ENCODE measurements at regions not wholly inside any gene's neighbourhood (a gene's known extent, or its start where the extent isn't known, plus 50 kb on each side); places are given as distances from the start of the nearest gene placed in this dataset.

DNA sequence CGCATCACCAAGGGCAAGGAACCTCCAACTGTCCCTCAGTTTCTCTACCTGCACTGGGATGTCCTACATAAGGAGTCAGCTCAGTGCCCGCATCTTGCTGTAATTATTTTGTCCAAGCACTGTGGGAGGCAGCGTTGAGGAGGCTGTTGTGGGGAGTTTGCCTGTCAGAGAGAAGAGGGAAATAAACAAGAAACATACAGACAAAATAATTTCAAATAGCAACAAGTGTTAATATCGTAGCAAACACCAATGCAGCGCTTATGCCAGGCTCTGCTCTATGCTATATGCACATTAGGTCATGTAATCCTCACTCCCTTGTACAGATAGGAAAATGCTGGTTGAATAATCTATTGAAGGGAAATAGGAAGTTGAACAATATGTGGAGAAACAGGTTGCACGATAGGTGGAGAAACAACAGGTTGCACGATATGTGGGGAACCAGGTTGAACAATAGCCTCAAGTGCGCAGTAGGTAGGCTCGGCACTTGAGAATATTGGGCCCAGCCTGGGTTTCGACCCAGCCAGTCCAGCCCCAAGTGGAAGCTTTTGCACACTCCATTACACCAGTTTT is 91.2 kb upstream of the SIRPA start:
- Histone ChIP-seq H3K27me3 (ENCODE audit: control insufficient read depth, insufficient read depth, low read length, poor library complexity, severe bottlenecking) (peaks cover 20% of the 10 kb centered on the region), H3K27ac (ENCODE audit: low read depth, low read length) (no peak overlapping the region), H3K9me3 (ENCODE audit: control insufficient read depth, low read length) (no peaks in the 10 kb centered on the region), H3K9ac (ENCODE audit: extremely low read depth, low read length, poor library complexity, severe bottlenecking) (peak overlapping the region; percentile 46), H3K36me3 (ENCODE audit: control insufficient read depth, insufficient read depth, low read length) (no peaks in the 10 kb centered on the region), H3K4me3 (ENCODE audit: low read length) (peak overlapping the region; percentile 80), H3K4me1 (ENCODE audit: control insufficient read depth, insufficient read depth, low read length) (no peaks in the 10 kb centered on the region)
- WGBS, 2 experiments (ENCODE audit: insufficient coverage in 1 of 2, insufficient read length in 1 of 2) = 74 to 84% methylated on average over 7 to 10 of the region's 10 CpGs
- peaks cover 22% of the 10 kb centered on the region for H3K27me3 Mint-ChIP-seq (ENCODE audit: insufficient read depth)
- H3K4me3 Mint-ChIP-seq = peak overlapping the region; percentile 50
- TF ChIP-seq, protein P1, sequence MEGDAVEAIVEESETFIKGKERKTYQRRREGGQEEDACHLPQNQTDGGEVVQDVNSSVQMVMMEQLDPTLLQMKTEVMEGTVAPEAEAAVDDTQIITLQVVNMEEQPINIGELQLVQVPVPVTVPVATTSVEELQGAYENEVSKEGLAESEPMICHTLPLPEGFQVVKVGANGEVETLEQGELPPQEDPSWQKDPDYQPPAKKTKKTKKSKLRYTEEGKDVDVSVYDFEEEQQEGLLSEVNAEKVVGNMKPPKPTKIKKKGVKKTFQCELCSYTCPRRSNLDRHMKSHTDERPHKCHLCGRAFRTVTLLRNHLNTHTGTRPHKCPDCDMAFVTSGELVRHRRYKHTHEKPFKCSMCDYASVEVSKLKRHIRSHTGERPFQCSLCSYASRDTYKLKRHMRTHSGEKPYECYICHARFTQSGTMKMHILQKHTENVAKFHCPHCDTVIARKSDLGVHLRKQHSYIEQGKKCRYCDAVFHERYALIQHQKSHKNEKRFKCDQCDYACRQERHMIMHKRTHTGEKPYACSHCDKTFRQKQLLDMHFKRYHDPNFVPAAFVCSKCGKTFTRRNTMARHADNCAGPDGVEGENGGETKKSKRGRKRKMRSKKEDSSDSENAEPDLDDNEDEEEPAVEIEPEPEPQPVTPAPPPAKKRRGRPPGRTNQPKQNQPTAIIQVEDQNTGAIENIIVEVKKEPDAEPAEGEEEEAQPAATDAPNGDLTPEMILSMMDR (conservative IDR thresholded peaks at IDR 0.05) = no peak
- no peak overlapping the region for H3K27ac Mint-ChIP-seq
- H3K9me3 Mint-ChIP-seq = no peaks in the 10 kb centered on the region
- no peaks in the 10 kb centered on the region for H3K36me3 Mint-ChIP-seq (ENCODE audit: low read depth)
- no peaks in the 10 kb centered on the region for H3K4me1 Mint-ChIP-seq
- no peak for DNase-seq

DNA sequence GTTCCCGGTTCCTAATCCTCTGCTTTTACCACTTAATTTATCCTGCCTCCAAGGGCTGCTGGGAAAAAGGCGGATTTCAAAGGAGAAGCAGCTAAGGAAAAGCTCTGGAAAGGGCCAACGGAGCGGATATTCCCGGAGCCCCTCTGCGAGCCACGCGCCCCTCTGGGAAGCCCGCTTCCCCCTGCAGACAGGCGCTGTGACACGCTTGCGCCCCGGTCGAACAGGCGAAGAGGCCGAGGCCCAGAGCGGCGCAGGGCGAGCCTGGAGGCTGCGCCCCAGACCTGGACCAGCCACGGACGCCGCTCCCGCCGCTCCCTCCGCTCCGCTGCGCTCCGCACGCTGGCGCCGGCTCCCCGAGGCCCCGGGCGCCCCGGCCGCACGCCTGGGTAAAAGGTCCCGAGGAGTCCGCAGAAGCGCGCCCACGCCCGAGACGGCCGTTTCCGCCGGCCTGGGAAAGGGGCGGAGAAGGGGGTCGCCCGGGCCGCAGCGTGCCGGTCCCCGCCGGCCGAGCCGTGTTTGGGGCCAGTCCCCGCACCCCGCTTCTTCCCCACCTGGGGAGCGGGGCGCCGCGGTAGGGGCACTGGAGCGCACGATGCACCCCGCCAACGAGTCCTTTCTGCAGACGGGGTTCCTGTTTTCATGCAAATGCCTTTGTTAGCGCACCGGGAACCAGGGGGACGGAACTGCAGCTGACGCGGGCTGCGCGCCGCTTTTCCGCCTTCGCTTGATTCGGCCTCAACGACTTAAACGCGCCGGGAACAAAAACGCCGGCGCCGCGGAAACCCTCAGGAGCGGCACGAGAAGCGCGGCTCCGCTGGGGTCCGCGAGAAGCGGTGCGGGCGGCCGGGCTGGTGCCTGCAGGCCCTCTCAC is 91.9 kb upstream of the SIRPA start:
- peaks cover 22% of the 10 kb centered on the region for H3K27me3 Mint-ChIP-seq (ENCODE audit: insufficient read depth)
- DNase-seq = peak; percentile 88
- H3K27ac ChIP-seq (ENCODE audit: low read depth, low read length) = no peak overlapping the region
- no peaks in the 10 kb centered on the region for H3K4me1 Mint-ChIP-seq
- H3K9me3 ChIP-seq (ENCODE audit: control insufficient read depth, low read length) = no peaks in the 10 kb centered on the region
- no peaks in the 10 kb centered on the region for H3K36me3 Mint-ChIP-seq (ENCODE audit: low read depth)
- no peak overlapping the region for H3K27ac Mint-ChIP-seq
- H3K9me3 Mint-ChIP-seq = no peaks in the 10 kb centered on the region
- no peaks in the 10 kb centered on the region for H3K36me3 ChIP-seq (ENCODE audit: control insufficient read depth, insufficient read depth, low read length)
- H3K4me1 ChIP-seq (ENCODE audit: control insufficient read depth, insufficient read depth, low read length) = no peaks in the 10 kb centered on the region
- H3K4me3 ChIP-seq (ENCODE audit: low read length) = peak overlapping the region; percentile 80
- H3K9ac ChIP-seq (ENCODE audit: extremely low read depth, low read length, poor library complexity, severe bottlenecking) = peak overlapping the region; percentile 46
- WGBS, 2 experiments (ENCODE audit: insufficient coverage in 1 of 2, insufficient read length in 1 of 2) = 1% methylated on average over 30 to 100 of the region's 100 CpGs
- peak overlapping the region; percentile 50 for H3K4me3 Mint-ChIP-seq
- TF ChIP-seq, protein P1 (conservative IDR thresholded peaks at IDR 0.05) = no peak
- peaks cover 20% of the 10 kb centered on the region for H3K27me3 ChIP-seq (ENCODE audit: control insufficient read depth, insufficient read depth, low read length, poor library complexity, severe bottlenecking)

DNA sequence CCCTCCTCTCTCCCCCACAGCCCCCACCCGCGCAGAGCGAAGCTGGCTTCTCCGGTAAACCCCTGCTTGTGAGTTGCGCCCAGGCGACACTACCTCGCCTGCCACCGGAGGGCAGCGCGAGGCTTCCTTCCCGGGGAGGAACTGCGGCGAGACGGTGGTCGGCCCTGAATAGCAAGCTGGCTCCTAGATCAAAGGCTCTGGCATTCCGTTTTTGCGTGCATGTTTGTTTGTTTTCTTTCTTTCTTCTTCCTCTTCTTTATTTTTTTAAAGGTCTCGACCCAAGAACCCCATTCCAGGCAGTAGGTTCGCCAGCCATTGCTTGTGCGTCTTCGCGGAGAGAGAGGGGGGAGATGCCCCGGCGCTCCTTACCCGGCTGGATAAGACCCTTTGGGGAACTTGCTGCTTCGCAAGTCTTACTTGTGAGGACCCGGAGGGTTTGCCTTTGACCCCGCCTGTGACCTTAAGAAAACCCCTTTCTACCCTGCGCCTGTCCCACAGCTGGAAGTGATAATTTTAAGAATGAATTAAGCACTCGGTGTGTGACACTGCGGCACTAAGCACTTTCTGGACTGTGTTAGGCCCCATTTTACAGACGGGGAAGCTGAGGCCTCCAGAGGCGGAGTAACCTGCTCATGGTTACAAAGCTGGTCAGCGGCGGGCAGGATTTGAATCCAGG is 92.7 kb upstream of the SIRPA start:
- DNase-seq = peak; percentile 91
- H3K36me3 ChIP-seq (ENCODE audit: control insufficient read depth, insufficient read depth, low read length) = no peaks in the 10 kb centered on the region
- no peak overlapping the region for H3K27ac ChIP-seq (ENCODE audit: low read depth, low read length)
- 5 to 7% methylated on average over 25 to 35 of the region's 35 CpGs for WGBS, 2 experiments (ENCODE audit: insufficient coverage in 1 of 2, insufficient read length in 1 of 2)
- Mint-ChIP-seq H3K9me3 (no peaks in the 10 kb centered on the region), H3K4me3 (peak overlapping the region; percentile 50), H3K27ac (no peak overlapping the region), H3K27me3 (ENCODE audit: insufficient read depth) (peaks cover 19% of the 10 kb centered on the region), H3K36me3 (ENCODE audit: low read depth) (no peaks in the 10 kb centered on the region), H3K4me1 (no peaks in the 10 kb centered on the region)
- H3K9ac ChIP-seq (ENCODE audit: extremely low read depth, low read length, poor library complexity, severe bottlenecking) = peak overlapping the region; percentile 46
- H3K4me3 ChIP-seq (ENCODE audit: low read length) = peak overlapping the region; percentile 80
- H3K27me3 ChIP-seq (ENCODE audit: control insufficient read depth, insufficient read depth, low read length, poor library complexity, severe bottlenecking) = peaks cover 20% of the 10 kb centered on the region
- H3K4me1 ChIP-seq (ENCODE audit: control insufficient read depth, insufficient read depth, low read length) = no peaks in the 10 kb centered on the region
- TF ChIP-seq, protein P1 (conservative IDR thresholded peaks at IDR 0.05) = peak; percentile 83
- no peaks in the 10 kb centered on the region for H3K9me3 ChIP-seq (ENCODE audit: control insufficient read depth, low read length)
